LNCaP clone FGC (cell line): ENCODE measurements at regions not wholly inside any gene's neighbourhood (a gene's known extent, or its start where the extent isn't known, plus 50 kb on each side); places are given as distances from the start of the nearest gene placed in this dataset.

Experiments used
- DNase-seq: peaks from one replicate; pipeline ENCODE4 v3.0.0-alpha.2; 2011; ENCODE audit warnings: low read depth
- H3K4me3 ChIP-seq: 2 replicates; pipeline ENCODE4 v1.5.1; 2011; ENCODE audit warnings: mild to moderate bottlenecking, low read depth, low read length, control low read depth
- CTCF ChIP-seq: IDR thresholded peaks from 2 replicates; pipeline ENCODE4 v1.5.1; 2012; ENCODE audit warnings: mild to moderate bottlenecking; ENCODE audit not compliant: control insufficient read depth, insufficient read depth; ENCODE audit errors: extremely low read depth

GRCh38 chr15:38724827-38725226, 160.2 kb upstream of the RASGRP1 start:
- no peak for DNase-seq
- no peak overlapping the region for H3K4me3 ChIP-seq
- peak; percentile 23; the same call in 1 of the 2 replicates for TF ChIP-seq CTCF

GRCh38 chr15:38726187-38726586, 161.6 kb upstream of the RASGRP1 start:
- DNase-seq, result no peak
- TF ChIP-seq CTCF, result no peak
- H3K4me3 ChIP-seq, result no peak overlapping the region

GRCh38 chr15:38733331-38733730, 168.7 kb upstream of the RASGRP1 start:
- no peak for DNase-seq
- no peak overlapping the region for H3K4me3 ChIP-seq

GRCh38 chr15:38740206-38740605, 175.6 kb upstream of the RASGRP1 start:
- no peak overlapping the region for H3K4me3 ChIP-seq
- DNase-seq, result no peak
- no peak for TF ChIP-seq CTCF

More at GRCh38 chr15:38733331-38733730, 168.7 kb upstream of the RASGRP1 start:
- TF ChIP-seq CTCF, result no peak

GRCh38 chr15:38743147-38743546, 178.5 kb upstream of the RASGRP1 start:
- DNase-seq, result no peak
- TF ChIP-seq CTCF, result no peak
- H3K4me3 ChIP-seq, result no peak overlapping the region

- TF ChIP-seq CTCF, result no peak
- DNase-seq, result no peak
Observed at GRCh38 chr15:38745126-38745525, 180.5 kb upstream of the RASGRP1 start.

GRCh38 chr15:38745626-38746025, 181.0 kb upstream of the RASGRP1 start:
- H3K4me3 ChIP-seq, result no peak overlapping the region
- TF ChIP-seq CTCF, result no peak
- DNase-seq, result no peak

More at GRCh38 chr15:38745126-38745525, 180.5 kb upstream of the RASGRP1 start:
- no peak overlapping the region for H3K4me3 ChIP-seq
